Ishikawa (cell line): ENCODE measurements at regions not wholly inside any gene's neighbourhood (a gene's known extent, or its start where the extent isn't known, plus 50 kb on each side); places are given as distances from the start of the nearest gene placed in this dataset.

ENCODE experiments used
- CREB1 ChIP-seq: IDR thresholded peaks from 2 replicates; pipeline ENCODE4 v1.6.1; 2012; ENCODE audit warnings: low read depth
- EGR1 ChIP-seq: IDR thresholded peaks from 2 replicates; pipeline ENCODE4 v1.6.1; 2012
- EP300 ChIP-seq: IDR thresholded peaks from 2 replicates; pipeline ENCODE4 v1.6.1; 2012; ENCODE audit warnings: borderline replicate concordance
- FOXM1 ChIP-seq: IDR thresholded peaks from 2 replicates; pipeline ENCODE4 v1.6.1; 2012; ENCODE audit warnings: low read depth, borderline replicate concordance
- TAF1 ChIP-seq: IDR thresholded peaks from 2 replicates; pipeline ENCODE4 v1.6.1; 2012; ENCODE audit warnings: low read depth, mild to moderate bottlenecking

DNA sequence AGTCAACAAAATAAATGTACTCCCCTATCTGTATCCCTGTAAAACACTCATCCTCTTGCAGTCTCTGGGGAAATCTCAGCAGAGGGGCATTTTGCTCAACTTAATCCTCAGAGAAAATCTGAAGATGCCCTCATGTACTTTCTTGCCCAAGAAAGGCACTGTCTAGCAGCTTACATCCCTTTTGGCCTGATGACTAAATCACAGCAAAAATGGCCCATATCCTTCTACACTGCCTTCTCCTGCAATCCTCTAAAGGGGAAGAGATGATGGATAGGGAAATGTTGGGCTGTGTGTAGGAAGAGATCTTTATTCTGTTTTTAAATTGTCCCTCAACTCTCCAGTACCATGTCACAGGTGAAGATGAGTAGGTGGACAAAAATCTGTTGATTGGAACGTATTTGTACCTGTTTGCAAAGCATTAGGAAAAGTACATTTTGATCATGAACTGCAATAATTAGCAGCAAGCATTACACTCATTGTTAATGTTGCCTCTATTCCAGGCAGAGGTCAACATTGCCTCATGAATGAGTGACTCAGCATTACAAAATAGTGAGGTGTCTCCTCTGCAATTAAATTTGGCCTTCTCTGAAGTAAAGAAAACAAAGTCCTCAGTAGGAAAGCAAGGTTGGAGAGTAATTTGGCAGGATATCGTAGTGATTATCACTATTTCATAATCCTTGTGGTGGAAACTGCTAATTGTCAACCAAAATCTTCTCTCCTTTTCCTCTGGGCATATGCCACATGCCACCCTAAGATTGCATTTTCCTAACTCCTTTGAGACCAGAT lies 172.4 kb upstream of the CAND1 start:
- TF ChIP-seq EGR1 (no peak), TAF1 (no peak), EP300 (no peak), FOXM1 (no peak), CREB1 (no peak)
